A549 (cell line): ENCODE measurements at regions not wholly inside any gene's neighbourhood (a gene's known extent, or its start where the extent isn't known, plus 50 kb on each side); places are given as distances from the start of the nearest gene placed in this dataset.

Source experiments
- ATAC-seq, 2 experiments: fragments of 200-7000 bp in 1 of 2; fragments of >200 bp in 1 of 2; cut with Nextera tagmentation in 1 of 2; cut with Tn5 transposase in 1 of 2; 3 replicates each; pipeline versions ENCODE4 v1.8.0 to v1.9.1; 2018 to 2020; ENCODE audit warnings: mild to moderate bottlenecking in 1 of 2, moderate library complexity in 1 of 2
- CTCF ChIA-PET: fragments of 300-600 bp; sonication (Branson Sonifier 250); formaldehyde crosslinking; extraction: SDS; loops from one replicate; lab custom pipeline; 2021; ENCODE audit warnings: antibody characterized with exemption, inconsistent platforms; lab: Yijun Ruan, JAX
- POLR2A ChIA-PET: fragments of 350-600 bp; formaldehyde crosslinking; extraction: SDS; loops from one replicate; lab custom pipeline; 2021; ENCODE audit warnings: antibody characterized with exemption, inconsistent platforms; lab: Yijun Ruan, JAX
- DNase-seq, 2 experiments: peaks; one replicate each; pipeline versions ENCODE4 v3.0.0 to v3.0.0-alpha.2; 2011 to 2016; ENCODE audit warnings: low read depth in 1 of 2, low spot score in 1 of 2
- FAIRE-seq: peaks from 2 replicates; lab custom pipeline; 2011; peaks lifted over from hg19 to GRCh38; lab: Jason Lieb, UNC
- H3K27ac ChIP-seq, 2 experiments: fragments of >200 bp; sonication (Bioruptor Twin); formaldehyde crosslinking; 3 replicates each; pipeline ENCODE4 v1.5.1; 2016 to 2017
- H3K4me1 ChIP-seq: fragments of >200 bp; sonication (Bioruptor Twin); formaldehyde crosslinking; 3 replicates; pipeline ENCODE4 v1.6.1; 2016
- H3K4me2 ChIP-seq: fragments of >200 bp; sonication (Bioruptor Twin); formaldehyde crosslinking; 3 replicates; pipeline ENCODE4 v1.6.1; 2016
- H3K4me3 ChIP-seq: fragments of >200 bp; sonication (Bioruptor Twin); formaldehyde crosslinking; 3 replicates; pipeline ENCODE4 v1.5.1; 2016
- H3K9me3 ChIP-seq: fragments of >200 bp; sonication (Bioruptor Twin); formaldehyde crosslinking; 3 replicates; pipeline ENCODE4 v1.6.1; 2016
- BCL3 ChIP-seq: fragments of >200 bp; sonication (Bioruptor Twin); formaldehyde crosslinking; IDR thresholded peaks from 3 replicates; pipeline ENCODE4 v1.6.1; 2016
- BHLHE40 ChIP-seq: IDR thresholded peaks from 2 replicates; pipeline ENCODE4 v1.6.1; 2012; ENCODE audit warnings: low read depth, low read length, inconsistent platforms
- CBX8 ChIP-seq: fragments of 200-600 bp; sonication (generic); IDR thresholded peaks from 2 replicates; pipeline ENCODE4 v1.6.1; 2016
- E2F6 ChIP-seq: IDR thresholded peaks from 2 replicates; pipeline ENCODE4 v1.6.1; 2012; ENCODE audit warnings: low read depth, borderline replicate concordance
- EHF ChIP-seq: fragments of 250-450 bp; sonication (Bioruptor Pico); IDR thresholded peaks from 2 replicates; pipeline ENCODE4 v1.5.0; 2020; ENCODE audit warnings: mild to moderate bottlenecking
- EHMT2 ChIP-seq: fragments of 200-600 bp; sonication (generic); IDR thresholded peaks from 2 replicates; pipeline ENCODE4 v1.6.1; 2016; ENCODE audit warnings: antibody characterized with exemption, low read depth, mild to moderate bottlenecking, moderate library complexity
- FOSB ChIP-seq: fragments of 250-450 bp; sonication (Bioruptor Pico); IDR thresholded peaks from 2 replicates; pipeline ENCODE4 v1.5.0; 2020; ENCODE audit warnings: mild to moderate bottlenecking, moderate library complexity
- FOSL2 ChIP-seq, 2 experiments: fragments of 450-650 bp in 1 of 2; fragments of >200 bp in 1 of 2; sonication (Bioruptor Twin) in 1 of 2; formaldehyde crosslinking; IDR thresholded peaks; 2 replicates each; pipeline versions ENCODE4 v1.5.0 to v1.6.1; 2016 to 2020; ENCODE audit warnings: mild to moderate bottlenecking in 1 of 2, moderate library complexity in 1 of 2
- HDAC2 ChIP-seq: fragments of 200-600 bp; sonication (generic); IDR thresholded peaks from 2 replicates; pipeline ENCODE4 v1.6.1; 2016
- HOXB13 ChIP-seq: fragments of 250-450 bp; sonication (Bioruptor Pico); IDR thresholded peaks from 2 replicates; pipeline ENCODE4 v1.5.0; 2020; ENCODE audit warnings: low read depth, mild to moderate bottlenecking, moderate library complexity
- JUNB ChIP-seq: fragments of >200 bp; sonication (Bioruptor Twin); formaldehyde crosslinking; IDR thresholded peaks from 2 replicates; pipeline ENCODE4 v1.6.1; 2016
- MAFK ChIP-seq: fragments of 450-650 bp; IDR thresholded peaks from 2 replicates; pipeline ENCODE4 v1.6.1; 2014; ENCODE audit not compliant: partially characterized antibody
- POLR2AphosphoS2 ChIP-seq: conservative IDR thresholded peaks from 2 replicates; pipeline ENCODE4 v1.6.1; 2012; ENCODE audit warnings: low read length, improper control_type of control experiment, inconsistent platforms
- RAD21 ChIP-seq, 2 experiments: fragments of >200 bp in 1 of 2; sonication (Bioruptor Twin) in 1 of 2; formaldehyde crosslinking in 1 of 2; IDR thresholded peaks in 1 of 2; conservative IDR thresholded peaks in 1 of 2; 2 replicates in 1 of 2; 3 replicates in 1 of 2; pipeline ENCODE4 v1.6.1; 2012 to 2018; ENCODE audit warnings: inconsistent platforms in 1 of 2
- RARB ChIP-seq: fragments of 250-450 bp; sonication (Bioruptor Pico); IDR thresholded peaks from 2 replicates; pipeline ENCODE4 v1.8.0; 2021; ENCODE audit warnings: mild to moderate bottlenecking, moderate library complexity
- TFCP2L1 ChIP-seq: fragments of 250-450 bp; sonication (Bioruptor Pico); IDR thresholded peaks from 2 replicates; pipeline ENCODE4 v1.5.0; 2021; ENCODE audit warnings: mild to moderate bottlenecking
- ZNF302 ChIP-seq: fragments of 250-450 bp; sonication (Bioruptor Pico); IDR thresholded peaks from 2 replicates; pipeline ENCODE4 v1.9.0; 2021; ENCODE audit warnings: inconsistent platforms, mild to moderate bottlenecking, moderate library complexity
- ZSCAN20 ChIP-seq: fragments of 250-450 bp; sonication (Bioruptor Pico); IDR thresholded peaks from 2 replicates; pipeline ENCODE4 v1.8.0; 2022; ENCODE audit warnings: mild to moderate bottlenecking, moderate library complexity
- WGBS: methylation state at CpG from one replicate; pipeline ENCODE4 v1.1.6; 2017; ENCODE audit errors: missing lambda C conversion rate; 5-methylcytosine and 5-hydroxymethylcytosine counted together
- TF ChIP-seq, protein P1 (sequence below): fragments of 150-350 bp; IDR thresholded peaks from 2 replicates; pipeline ENCODE4 v1.6.1; 2014; ENCODE audit warnings: low read depth, mild to moderate bottlenecking, low read length
- TF ChIP-seq, protein P2 (sequence below): fragments of >200 bp; sonication (Bioruptor Twin); formaldehyde crosslinking; IDR thresholded peaks from 2 replicates; pipeline ENCODE4 v1.6.1; 2016

- 32% methylated on average over 5 of the region's 10 CpGs for WGBS
- no peak for TF ChIP-seq MAFK
- TF ChIP-seq ZNF302 (CRISPR knock-in tag) = no peak
- no peak for TF ChIP-seq RARB
- TF ChIP-seq FOSB (CRISPR knock-in tag) = no peak
- TF ChIP-seq E2F6 = no peak
- TF ChIP-seq, protein P1, sequence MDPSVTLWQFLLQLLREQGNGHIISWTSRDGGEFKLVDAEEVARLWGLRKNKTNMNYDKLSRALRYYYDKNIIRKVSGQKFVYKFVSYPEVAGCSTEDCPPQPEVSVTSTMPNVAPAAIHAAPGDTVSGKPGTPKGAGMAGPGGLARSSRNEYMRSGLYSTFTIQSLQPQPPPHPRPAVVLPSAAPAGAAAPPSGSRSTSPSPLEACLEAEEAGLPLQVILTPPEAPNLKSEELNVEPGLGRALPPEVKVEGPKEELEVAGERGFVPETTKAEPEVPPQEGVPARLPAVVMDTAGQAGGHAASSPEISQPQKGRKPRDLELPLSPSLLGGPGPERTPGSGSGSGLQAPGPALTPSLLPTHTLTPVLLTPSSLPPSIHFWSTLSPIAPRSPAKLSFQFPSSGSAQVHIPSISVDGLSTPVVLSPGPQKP = no peak
- no peak for TF ChIP-seq POLR2AphosphoS2
- no peak for TF ChIP-seq EHF
- TF ChIP-seq TFCP2L1 (CRISPR knock-in tag) = no peak
- no peak for TF ChIP-seq HDAC2
- TF ChIP-seq EHMT2 = no peak
- TF ChIP-seq HOXB13 (CRISPR knock-in tag) = no peak
- no peak for TF ChIP-seq BCL3
- TF ChIP-seq, protein P2, sequence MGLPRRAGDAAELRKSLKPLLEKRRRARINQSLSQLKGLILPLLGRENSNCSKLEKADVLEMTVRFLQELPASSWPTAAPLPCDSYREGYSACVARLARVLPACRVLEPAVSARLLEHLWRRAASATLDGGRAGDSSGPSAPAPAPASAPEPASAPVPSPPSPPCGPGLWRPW = no peak
- no peak for TF ChIP-seq JUNB
- TF ChIP-seq FOSL2 (IDR thresholded peaks at IDR 0.05) = no peak
- no peak for TF ChIP-seq FOSL2 (CRISPR knock-in tag; IDR thresholded peaks at IDR 0.05)
- TF ChIP-seq BHLHE40 = no peak
- no peak for TF ChIP-seq ZSCAN20 (CRISPR knock-in tag)
- TF ChIP-seq CBX8 = no peak
- no peak for DNase-seq
- ChIA-PET CTCF (no interaction called here), POLR2A (no interaction called here)
- Histone ChIP-seq H3K27ac (no peak overlapping the region), H3K4me2 (no peak overlapping the region), H3K9me3 (no peaks in the 10 kb centered on the region; the same call in 1 of the 3 replicates), H3K4me3 (no peak overlapping the region), H3K4me1 (no peaks in the 10 kb centered on the region)
- ATAC-seq = no peak
- FAIRE-seq = no peak
Measured at GRCh38 chr6:169866140-169866534, 114.7 kb downstream of the ERMARD start.

- no peak for TF ChIP-seq RAD21 (conservative IDR thresholded peaks at IDR 0.05 in 1 of 2, IDR thresholded peaks at IDR 0.05 in 1 of 2)
- DNase-seq = no peak
- 45% methylated on average over 3 of the region's 13 CpGs for WGBS
- Histone ChIP-seq H3K9me3 (no peaks in the 10 kb centered on the region; the same call in 2 of the 3 replicates), H3K4me2 (no peak overlapping the region), H3K27ac (no peak overlapping the region), H3K4me1 (no peaks in the 10 kb centered on the region), H3K4me3 (no peak overlapping the region)
- ChIA-PET POLR2A (no interaction called here), CTCF (no interaction called here)
- no peak for ATAC-seq
- no peak for FAIRE-seq
Measured at GRCh38 chr6:169865346-169866139, 114.1 kb downstream of the ERMARD start.
